SK-N-MC (cell line): ENCODE measurements at regions not wholly inside any gene's neighbourhood (a gene's known extent, or its start where the extent isn't known, plus 50 kb on each side); places are given as distances from the start of the nearest gene placed in this dataset.

ENCODE experiments used
- EZH2 ChIP-seq: fragments of 200-600 bp; sonication (generic); IDR thresholded peaks from one replicate; pipeline ENCODE4 v1.6.1; 2017; ENCODE audit warnings: antibody characterized with exemption
- POLR2AphosphoS5 ChIP-seq: IDR thresholded peaks from 2 replicates; pipeline ENCODE4 v1.6.1; 2012; ENCODE audit warnings: mild to moderate bottlenecking, low read depth, low read length, borderline replicate concordance

GRCh38 chr9:79408200-79408599 is 163.6 kb upstream of the TLE4 start:
- TF ChIP-seq POLR2AphosphoS5 (no peak), EZH2 (no peak)
